OCI-LY1 (cell line): ENCODE measurements at regions not wholly inside any gene's neighbourhood (a gene's known extent, or its start where the extent isn't known, plus 50 kb on each side); places are given as distances from the start of the nearest gene placed in this dataset.

ENCODE experiments used
- EZH2 ChIP-seq: fragments of 200-600 bp; sonication (generic), shearing (Covaris generic); IDR thresholded peaks from 2 replicates; pipeline ENCODE4 v1.8.0; 2017; ENCODE audit warnings: borderline replicate concordance, mixed run types, mild to moderate bottlenecking, antibody characterized with exemption, low read length, moderate library complexity, mixed read lengths
- TF ChIP-seq, protein P1 (sequence below): fragments of 200-600 bp; sonication (generic), shearing (Covaris generic); IDR thresholded peaks from 2 replicates; pipeline ENCODE4 v1.5.1; 2017; ENCODE audit warnings: mild to moderate bottlenecking, antibody characterized with exemption, low read length, moderate library complexity, mixed read lengths

DNA sequence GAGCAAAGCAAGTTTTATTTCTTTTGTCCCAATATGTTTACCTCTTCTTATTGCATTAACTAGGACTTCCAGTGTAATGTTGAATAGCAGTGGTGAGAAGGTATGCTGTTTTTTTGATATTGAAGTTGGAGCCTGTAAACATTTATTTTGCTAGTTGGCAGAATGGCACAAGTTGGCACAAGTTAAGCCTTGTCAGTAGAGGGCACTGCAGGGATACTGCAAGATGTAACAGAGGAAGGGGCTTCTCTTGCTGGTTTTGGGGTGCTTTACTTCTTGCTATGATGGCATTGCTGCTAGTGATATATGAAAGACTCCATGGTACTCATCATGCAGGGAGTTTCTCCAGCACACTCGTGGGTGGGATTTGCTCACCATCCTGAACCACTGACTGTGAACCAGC lies 327.3 kb upstream of the ARX start:
- TF ChIP-seq, protein P1, sequence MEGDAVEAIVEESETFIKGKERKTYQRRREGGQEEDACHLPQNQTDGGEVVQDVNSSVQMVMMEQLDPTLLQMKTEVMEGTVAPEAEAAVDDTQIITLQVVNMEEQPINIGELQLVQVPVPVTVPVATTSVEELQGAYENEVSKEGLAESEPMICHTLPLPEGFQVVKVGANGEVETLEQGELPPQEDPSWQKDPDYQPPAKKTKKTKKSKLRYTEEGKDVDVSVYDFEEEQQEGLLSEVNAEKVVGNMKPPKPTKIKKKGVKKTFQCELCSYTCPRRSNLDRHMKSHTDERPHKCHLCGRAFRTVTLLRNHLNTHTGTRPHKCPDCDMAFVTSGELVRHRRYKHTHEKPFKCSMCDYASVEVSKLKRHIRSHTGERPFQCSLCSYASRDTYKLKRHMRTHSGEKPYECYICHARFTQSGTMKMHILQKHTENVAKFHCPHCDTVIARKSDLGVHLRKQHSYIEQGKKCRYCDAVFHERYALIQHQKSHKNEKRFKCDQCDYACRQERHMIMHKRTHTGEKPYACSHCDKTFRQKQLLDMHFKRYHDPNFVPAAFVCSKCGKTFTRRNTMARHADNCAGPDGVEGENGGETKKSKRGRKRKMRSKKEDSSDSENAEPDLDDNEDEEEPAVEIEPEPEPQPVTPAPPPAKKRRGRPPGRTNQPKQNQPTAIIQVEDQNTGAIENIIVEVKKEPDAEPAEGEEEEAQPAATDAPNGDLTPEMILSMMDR: peak; percentile 19; the same call in 1 of the 2 replicates
- no peak for TF ChIP-seq EZH2
